Amniotic stem cell (primary cell): ENCODE measurements at regions not wholly inside any gene's neighbourhood (a gene's known extent, or its start where the extent isn't known, plus 50 kb on each side); places are given as distances from the start of the nearest gene placed in this dataset.
"Not testable (repeated sequence)": the region's sequence is repeated elsewhere in the genome, so short reads cannot be mapped to it uniquely, and the experiment has no call there.

Source experiments
- DNase-seq: peaks from one replicate; lab custom pipeline; 2025; lab: John Stamatoyannopoulos, UW

DNA sequence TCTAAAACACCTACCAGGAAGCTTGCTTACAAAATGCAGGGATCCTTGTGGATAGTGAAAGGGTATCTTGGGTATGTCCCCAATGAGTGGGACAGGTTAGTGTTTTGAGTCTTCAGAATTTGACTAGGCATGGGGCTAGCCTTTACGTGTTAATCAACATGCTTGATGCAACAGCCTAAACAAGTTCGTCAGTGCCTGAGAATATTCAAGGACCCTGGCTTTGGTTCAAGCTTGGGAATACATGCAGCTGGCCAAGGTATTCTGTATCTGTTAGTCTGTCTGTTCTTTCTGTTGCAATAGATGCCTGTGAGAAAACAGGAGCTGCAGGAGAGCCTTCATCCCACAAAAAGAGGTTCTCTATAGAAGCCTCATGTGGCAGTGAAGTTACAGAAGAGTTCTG, 149.5 kb downstream of the CCNG2 start:
- DNase-seq = no peak

DNA sequence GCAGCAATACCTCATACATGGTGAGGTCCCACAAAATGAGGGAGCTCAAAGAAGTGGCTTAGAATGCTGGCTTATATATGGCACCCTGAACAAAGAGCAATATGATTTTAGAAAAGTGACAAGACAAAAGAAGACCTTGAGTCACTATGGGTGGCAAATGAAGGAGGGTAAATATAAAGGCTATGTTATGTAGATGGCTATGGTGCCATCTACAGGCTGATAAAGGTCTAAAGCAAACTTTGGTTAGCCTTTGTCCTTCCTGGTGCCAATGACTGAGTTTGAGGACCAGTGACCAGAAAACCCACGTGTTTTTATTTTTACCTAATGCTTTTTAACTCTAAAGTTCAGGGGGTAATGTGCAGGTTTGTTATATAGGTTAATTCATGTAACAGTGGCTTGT, 151.8 kb downstream of the CCNG2 start:
- DNase-seq = no peak

DNA sequence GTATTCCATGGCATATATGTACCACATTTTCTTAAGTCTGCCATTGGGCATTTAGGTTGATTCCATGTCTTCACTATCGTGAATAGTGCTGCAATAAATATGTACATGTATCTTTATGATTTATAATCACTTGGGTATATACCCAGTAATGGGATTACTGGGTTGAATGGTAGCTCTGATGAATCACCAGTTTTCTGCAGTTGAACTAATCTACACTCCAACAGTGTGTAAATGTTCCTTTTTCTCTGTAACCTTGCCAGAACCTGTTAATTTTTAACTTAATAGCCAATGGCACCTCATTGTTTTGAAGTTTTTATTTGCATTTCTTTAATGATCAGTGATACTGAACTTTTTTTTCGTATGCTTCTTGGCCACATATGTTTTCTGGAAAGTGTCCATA, 152.5 kb downstream of the CCNG2 start:
- no peak for DNase-seq

DNA sequence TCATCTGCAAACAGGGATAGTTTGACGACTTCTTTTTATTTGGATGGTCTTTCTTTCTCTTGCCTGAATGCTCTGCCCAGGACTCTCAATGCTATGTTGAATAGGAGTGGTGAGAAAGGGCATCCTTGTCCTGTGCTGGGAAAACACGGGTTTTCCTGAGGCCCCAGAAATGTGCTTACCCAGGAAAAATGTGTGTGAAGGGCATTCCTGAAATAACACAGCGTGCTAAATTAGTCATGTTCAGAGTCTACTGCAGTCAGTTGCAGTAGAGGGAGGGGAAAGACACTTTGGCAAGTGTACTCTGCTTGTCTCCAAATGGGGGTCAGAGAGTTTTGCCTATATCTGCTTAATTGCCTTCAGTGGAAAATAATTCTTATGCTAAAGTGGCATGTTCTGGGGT, 153.9 kb downstream of the CCNG2 start:
- DNase-seq = no peak

DNA sequence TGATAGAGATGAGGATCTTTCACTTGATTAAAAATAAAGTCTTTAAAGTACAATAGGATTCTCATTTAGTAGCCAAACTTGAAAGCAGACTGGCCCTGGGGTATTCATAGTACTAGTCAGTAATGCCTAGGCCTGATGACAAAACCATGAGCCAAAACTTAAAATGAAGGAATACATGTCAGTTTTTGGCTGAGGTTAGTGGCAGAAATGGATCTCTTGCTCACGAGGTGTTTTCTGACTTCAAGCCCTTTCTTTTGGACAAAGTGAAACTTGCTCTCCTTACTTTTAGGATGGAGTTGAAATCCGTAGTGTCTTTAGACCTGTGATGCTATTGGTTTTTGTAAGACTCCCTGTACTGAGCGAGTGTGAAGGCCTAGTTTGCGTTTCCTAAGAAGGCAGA, 157.7 kb downstream of the CCNG2 start:
- DNase-seq = no peak

DNA sequence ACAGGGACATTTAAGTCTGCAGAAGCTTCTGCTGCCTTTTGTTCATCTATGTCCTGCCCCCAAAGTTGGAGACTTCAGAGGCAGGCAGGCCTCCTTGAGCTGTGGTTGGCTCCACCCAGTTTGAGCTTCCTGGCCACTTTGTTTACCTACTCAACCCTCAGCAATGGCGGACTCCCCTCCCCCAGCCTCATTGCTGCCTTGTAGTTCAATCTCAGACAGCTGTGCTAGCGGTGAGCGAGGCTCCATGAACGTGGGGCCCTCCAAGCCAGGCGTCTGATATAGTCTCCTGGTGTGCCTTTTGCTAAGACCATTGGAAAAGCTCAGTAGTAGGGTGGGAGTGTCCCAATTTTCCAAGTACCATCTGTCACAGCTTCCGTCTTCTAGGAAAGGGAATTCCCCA, 170.1 kb downstream of the CCNG2 start:
- DNase-seq = no peak

DNA sequence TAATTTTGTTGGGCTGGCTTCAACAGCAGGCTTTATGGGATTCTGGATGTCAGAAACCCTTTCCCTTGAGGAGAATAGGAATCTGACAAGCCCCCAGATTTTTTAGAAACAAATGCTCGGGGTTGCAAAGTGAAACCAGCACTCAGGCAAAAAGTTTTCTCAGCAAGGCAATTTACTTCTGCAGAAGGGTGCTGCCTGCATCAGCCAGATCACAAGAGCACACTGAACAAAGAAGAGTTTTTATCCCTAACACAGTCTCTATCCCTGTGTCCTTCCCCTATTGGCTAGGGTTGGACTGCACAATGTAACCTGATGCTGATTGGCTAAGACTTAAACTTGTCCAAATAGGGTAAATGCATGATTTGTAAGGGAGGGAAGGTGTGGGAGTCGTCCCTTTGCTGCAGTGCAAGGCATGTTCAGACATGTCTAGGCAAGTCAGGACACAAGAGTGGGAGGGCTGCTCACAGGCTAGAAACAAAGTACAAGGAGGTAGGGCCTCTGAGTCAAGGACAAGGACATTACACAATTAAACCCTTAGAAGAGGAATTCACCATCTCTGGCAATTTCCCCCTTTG, 175.8 kb downstream of the CCNG2 start:
- no peak for DNase-seq

DNA sequence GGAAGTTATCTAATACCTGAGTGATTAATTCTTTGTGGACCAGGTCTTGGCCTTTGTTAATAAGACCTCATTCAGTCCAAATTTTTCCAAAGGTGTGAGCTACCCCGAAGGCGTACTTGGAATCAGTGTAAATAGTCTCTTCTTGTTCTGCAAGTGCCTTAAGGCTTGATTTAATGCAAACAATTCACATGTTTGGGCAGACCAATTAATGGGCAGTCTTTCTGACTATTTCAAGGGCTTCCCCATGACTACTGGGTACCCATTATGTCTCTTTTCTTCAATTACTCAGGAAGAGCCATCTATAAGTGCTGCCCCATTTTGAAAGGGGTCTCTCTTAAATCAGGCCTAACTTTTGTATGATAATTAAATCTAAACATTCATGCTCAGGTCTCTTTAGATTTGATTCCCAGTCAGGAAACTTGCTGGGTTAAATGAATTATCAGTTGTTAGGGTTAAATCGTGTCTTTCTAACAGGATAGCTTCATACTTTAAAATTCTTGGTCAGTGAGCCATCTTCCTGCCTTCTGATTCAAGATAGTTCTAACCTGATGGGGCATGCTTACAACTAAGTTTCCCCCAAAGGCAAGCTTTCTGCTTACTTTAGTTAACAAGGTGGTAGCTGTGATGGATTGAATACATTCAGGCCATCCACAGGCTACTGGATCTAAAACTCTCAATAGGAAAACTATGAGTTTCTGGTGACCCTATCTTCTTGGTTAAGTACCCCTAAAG, 179.6 kb downstream of the CCNG2 start:
- no peak for DNase-seq

DNA sequence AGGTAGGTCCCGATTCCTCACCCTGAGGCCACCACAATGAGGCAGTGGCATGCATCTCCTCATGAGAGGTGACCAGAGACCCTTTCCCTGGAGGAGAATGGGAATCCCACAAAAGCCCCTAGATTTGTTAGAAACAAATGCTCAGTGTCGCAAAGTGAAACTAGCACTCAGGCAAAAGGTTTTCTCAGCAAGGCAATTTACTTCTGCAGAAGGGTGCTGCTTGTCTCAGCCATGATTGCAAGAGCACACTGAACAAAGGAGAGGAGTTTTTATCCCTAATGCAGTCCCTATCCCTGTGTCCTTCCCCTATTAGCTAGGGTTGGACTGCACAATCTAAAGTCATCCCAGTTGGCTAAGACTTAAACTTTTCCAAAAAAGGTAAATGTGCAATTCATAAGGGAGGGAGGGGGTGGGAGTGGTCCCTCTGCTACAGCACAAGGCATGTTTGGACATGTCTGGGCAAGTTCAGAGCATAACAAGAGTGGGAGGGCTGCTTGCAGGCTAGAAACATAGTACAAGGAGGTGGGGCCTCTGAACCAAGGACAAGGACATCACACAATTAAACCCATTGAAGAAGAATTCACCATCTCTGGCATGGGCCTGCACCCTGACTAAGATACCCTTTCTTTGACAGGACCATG, 185.3 kb downstream of the CCNG2 start:
- DNase-seq = no peak

DNA sequence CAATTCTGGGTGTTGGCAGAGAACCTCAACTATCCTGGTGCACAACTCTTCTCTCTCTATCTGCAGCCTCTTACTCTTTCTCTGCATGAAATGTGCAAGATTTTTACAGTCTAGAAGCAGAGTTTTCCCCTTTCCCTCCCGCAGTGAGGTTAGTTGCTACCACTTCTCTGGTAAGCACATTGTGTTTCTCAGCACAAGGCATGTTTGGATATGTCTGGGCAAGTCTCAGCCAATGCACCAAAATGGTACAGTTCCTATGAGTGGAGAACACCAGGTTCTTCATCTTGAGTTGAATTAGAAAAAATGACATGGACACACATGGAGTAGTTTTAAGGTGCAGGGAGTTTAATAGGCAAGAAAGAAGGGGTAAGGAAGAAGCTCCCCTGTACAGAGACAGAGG, 187.0 kb downstream of the CCNG2 start:
- no peak for DNase-seq

DNA sequence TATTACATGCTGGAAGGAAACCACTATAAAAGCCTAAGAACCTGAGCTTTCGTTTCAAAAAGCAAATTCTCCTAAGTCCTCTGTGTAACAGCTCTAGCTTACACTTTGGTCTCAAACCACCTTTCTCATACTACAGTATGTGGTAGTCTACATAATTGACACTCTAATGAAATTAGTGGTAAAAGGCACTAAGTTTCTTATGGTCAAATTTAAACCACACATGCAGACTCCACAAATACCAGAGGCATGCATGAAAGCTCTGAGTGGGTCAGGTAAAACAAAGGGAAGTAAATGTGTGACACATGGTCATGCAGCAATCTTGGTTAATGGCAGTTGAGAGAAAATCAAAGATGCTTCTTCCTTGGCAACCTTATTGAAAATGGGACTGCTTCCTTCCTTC, 187.8 kb downstream of the CCNG2 start:
- DNase-seq = no peak

DNA sequence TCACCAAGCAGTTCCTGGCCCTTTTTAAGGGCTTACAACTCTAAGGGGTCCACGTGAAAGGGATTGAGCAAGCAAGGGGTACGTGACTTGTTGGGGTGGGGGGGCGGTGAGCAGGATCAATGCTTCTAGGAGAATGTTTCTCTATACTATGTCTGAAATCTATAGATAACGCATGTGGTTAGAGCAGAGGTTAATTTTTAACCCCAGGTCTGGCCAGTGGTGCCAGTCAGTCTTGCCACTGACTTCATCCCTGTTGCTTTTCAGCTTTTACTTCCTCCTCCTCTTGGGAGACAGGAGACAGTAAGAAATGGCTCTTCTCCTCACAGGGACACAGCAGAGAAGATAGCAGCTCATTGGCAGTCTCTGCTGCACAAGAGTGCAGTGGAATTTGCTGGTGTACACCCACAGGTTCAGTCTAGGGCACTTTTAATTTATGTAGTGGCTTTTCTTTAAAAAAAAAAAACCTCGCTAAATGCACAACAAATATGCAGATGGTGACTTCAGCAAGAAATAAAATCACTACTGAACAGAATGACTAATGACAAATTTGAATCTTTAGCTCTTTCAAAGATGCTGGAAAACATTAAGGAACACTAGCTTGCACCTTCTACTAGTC, 190.5 kb downstream of the CCNG2 start:
- no peak for DNase-seq

DNA sequence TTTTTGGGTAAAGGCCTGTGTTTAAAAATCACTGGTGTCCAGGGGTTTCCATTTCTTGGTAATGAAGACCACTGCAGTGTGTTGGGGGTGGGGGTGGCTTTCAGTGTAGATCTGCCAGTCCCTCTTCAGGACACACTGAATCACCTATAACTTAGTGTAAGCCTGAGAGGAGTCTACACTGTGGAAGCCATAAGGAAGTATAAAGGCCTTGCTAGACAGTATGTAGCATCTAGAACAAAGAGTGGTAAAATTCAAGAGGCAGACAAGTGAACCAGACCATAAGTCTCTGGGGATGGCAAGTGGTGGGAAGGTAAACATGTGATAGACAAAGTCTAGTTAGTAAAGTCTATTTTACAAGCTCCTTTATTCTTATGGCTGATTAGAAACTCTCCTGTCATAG, 191.8 kb downstream of the CCNG2 start:
- DNase-seq = no peak

DNA sequence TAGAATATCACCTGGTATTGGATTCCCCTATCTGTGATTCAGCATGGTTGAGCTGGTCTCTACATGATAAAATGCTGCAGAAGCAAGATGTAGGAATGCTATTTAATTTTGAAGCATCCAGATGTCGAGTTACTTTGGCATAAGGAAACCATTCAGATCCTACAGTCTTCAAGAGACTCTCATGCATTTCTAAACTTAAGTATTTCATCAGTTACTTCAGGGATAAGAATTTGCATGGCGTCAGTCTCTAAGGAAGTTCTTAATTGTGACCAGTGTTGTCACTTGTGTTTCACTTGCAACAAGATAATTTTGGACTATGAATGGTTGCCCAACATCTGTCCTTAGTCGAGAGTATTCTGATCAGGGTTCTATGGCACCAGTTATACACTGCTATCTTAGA, 192.4 kb downstream of the CCNG2 start:
- DNase-seq = no peak

DNA sequence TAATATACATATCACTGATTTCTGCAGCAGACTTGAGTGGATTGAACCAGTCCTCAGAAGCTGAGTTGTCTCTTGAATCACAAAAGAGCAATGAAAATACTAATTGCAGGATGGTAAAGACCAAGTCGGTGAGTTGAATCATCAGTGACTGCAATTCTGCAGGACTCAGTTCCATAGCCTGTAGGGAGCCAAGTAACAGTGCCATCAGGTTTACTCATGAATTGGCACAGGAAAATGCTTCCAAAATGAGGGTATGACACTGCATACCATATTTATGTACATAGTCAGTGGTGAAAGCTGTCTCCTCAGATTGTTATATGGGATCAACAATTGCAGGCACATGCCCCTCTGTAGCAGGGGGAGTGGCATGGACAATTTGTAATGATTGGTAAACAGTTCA, 192.8 kb downstream of the CCNG2 start:
- no peak for DNase-seq

DNA sequence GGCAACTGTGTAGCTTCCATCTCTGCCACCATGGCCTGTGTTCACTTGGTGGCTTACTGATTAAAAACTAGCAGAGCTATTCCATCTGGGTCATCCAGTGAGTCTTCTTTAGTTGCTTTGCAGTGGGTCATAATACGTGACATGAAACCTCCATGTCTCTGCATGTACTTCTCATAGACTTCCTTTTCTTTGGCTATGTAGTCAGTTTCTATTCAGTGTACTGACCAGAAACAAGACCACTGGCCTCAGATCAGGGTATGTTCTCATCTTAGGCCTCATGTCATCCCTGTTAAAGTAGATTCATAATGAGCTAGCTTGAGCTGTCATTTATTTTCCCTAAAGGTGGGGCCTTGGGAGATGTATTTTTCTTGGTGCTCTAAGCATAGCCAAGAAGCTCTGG, 195.2 kb downstream of the CCNG2 start:
- DNase-seq = no peak

DNA sequence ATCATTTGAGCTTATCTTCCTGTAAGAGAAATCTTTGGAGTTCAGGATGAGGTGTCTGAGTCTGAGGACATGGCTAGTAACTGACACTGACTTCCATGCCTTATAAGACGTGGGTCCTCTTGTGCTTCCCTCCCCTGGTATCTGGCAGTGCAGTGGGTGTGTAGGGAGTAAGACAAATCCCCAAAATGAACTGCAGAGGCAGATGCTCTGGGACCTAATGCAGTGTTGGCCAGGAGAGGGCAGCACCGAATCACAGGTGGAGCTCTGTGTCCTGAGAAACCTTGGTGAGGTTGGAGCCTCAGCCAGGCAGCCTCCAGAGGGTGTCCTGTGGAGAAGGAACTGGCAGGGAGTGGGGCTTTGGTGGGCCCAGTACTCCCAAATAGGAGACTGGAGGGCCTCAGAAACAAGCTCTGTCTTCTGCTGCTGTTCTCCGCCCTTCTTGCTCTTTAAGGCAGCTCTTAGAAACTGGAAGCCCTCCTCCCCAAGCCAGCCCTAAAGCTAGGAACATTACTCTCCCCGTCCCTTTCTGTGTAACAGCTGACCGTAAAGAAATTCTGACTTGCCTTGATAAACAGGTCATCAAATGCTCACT, 196.8 kb downstream of the CCNG2 start:
- DNase-seq = not testable (repeated sequence)

DNA sequence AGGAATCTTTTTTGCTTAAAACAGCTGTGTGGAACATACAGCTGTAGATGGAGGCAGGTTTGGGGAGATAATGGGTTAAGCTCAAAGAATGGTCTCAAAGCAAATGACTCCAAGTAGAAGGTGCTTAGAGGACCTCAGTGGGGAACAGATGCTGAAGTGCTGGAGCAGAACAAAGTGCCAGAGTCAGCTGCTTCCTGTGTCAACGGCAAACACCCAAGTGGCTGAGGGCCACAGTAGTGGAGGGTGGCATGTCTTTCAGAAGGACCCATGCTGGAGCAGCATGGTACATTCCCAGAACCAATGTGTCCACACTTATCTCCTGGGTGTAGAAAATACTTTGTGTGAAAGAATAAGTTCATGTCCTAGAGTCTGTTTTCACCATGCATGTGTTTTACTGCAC, 197.5 kb downstream of the CCNG2 start:
- no peak for DNase-seq

DNA sequence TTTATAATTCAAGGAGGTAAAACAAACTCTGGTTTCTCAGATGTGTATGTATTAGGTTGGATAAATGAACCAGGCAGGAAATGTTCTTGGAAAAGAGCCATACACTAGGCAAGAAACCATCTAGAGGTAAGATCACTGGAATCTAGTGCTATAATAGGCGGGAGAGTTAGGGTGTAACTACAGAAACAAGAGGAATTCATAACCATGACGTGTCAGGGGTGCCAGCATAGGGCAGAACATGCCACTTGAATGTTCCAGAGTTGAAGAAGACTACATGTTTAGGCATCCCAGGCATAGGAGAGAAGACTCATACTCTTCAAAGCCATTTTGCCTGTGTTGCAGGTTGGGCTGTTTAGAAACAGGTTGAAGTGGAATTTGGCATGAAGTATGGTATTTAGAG, 198.7 kb downstream of the CCNG2 start:
- no peak for DNase-seq

DNA sequence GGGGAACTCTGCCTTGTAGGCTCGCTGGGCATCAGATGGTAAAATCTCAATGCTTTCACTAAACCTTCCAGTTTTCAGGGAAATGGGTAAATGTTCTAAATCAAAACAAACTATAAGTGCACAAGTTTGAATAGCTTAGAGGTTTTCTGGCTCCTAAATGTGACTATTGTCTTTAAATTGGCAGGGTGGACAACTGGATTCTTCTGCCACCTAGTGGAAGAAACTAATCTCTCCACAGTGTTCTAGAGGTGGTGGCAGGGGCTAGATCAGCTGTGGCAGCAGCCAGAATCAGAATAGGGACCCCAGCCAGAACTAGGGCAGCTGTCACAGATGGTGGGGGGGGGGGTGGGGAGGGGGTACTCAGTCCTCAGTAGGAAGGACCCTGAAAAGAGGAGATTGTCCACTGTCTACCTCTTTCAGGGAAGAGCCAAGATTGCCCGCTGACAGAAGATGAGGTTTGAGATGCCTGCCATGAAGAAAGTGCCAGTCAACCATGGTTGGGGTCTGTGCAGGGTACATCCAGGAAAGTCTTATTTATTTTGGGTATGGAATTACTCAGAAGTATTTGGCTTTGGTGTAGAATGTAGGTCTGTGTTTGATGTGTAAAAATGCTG, 201.4 kb downstream of the CCNG2 start:
- DNase-seq = no peak

DNA sequence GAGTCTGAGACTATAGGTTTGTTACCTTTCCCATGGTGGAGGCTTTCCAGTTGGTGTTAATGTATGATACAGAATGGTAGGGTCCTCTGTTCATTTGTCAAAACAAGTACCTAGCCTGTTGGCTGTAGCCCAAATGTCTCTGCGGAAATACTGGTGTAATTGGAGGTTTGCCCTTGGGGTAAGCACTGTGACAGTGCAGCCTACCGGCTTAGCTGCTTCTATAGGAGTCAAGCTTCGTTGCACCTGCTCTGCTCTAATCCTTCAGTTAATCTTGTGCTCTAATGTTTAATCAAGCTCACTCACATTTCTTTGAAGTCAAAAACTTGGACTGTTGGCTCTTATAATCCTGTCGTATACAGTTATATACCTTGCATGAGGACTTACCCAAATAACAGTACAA, 203.4 kb downstream of the CCNG2 start:
- DNase-seq = no peak

DNA sequence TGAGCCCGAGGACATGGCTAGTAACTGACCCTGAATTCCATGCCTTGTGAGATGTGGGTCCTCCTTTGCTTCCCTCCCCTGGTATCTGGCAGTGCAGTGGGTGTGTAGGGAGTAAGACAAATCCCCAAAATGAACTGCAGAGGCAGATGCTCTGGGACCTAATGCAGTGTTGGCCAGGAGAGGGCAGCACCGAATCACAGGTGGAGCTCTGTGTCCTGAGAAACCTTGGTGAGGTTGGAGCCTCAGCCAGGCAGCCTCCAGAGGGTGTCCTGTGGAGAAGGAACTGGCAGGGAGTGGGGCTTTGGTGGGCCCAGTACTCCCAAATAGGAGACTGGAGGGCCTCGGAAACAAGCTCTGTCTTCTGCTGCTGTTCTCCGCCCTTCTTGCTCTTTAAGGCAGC, 209.9 kb downstream of the CCNG2 start:
- DNase-seq = not testable (repeated sequence)
